Activated T-helper 1 cell treated with anti-CD3 and anti-CD28 coated beads, Interleukin-12 subunit alpha, Interleukin-12 subunit beta, Interleukin-2, Interleukin-4 antibody, amounts not matched to agents 30 ng/mL and 10 ng/mL and 1 ng/mL, durations not matched to agents 14 hours and 24 hours and 36 hours (primary cell): ENCODE measurements at regions not wholly inside any gene's neighbourhood (a gene's known extent, or its start where the extent isn't known, plus 50 kb on each side); places are given as distances from the start of the nearest gene placed in this dataset.
"Not testable (repeated sequence)": the region's sequence is repeated elsewhere in the genome, so short reads cannot be mapped to it uniquely, and the experiment has no call there.

Source experiments
- DNase-seq: peaks from one replicate; pipeline ENCODE4 v3.0.0; 2021; ENCODE audit warnings: low spot score
- H3K27ac Mint-ChIP-seq: one replicate; pipeline ENCODE4 v1.8.0; 2021; ENCODE audit warnings: mild to moderate bottlenecking, mixed read lengths
- H3K27me3 Mint-ChIP-seq: one replicate; pipeline ENCODE4 v1.8.0; 2022; ENCODE audit warnings: mild to moderate bottlenecking, moderate library complexity, mixed read lengths; ENCODE audit not compliant: insufficient read depth
- H3K36me3 Mint-ChIP-seq: one replicate; pipeline ENCODE4 v1.8.0; 2021; ENCODE audit warnings: low read depth, mixed read lengths
- H3K4me1 Mint-ChIP-seq: one replicate; pipeline ENCODE4 v1.8.0; 2021; ENCODE audit warnings: low read depth, mixed read lengths
- H3K4me3 Mint-ChIP-seq: one replicate; pipeline ENCODE4 v1.8.0; 2021; ENCODE audit warnings: mild to moderate bottlenecking, moderate library complexity, mixed read lengths
- H3K9me3 Mint-ChIP-seq: one replicate; pipeline ENCODE4 v1.8.0; 2021; ENCODE audit warnings: mixed read lengths
- intact Hi-C: fragments of 100-400 bp; cut with micrococcal nuclease; formaldehyde crosslinking; loops from one replicate; pipeline ENCODE4 v1.15.1; 2024

GRCh38 chr2:117336496-117336895, 478.0 kb upstream of the DDX18 start:
- H3K4me3 Mint-ChIP-seq = no peak overlapping the region

GRCh38 chr2:117337981-117338380, 476.5 kb upstream of the DDX18 start:
- H3K4me3 Mint-ChIP-seq, intact Hi-C loops, H3K27me3 Mint-ChIP-seq, H3K27ac Mint-ChIP-seq, DNase-seq, H3K4me1 Mint-ChIP-seq, H3K36me3 Mint-ChIP-seq: not testable (repeated sequence)
- peaks cover 11% of the 10 kb centered on the region for H3K9me3 Mint-ChIP-seq

More at GRCh38 chr2:117336496-117336895, 478.0 kb upstream of the DDX18 start:
- Mint-ChIP-seq H3K27me3 (no peaks in the 10 kb centered on the region), H3K36me3 (no peaks in the 10 kb centered on the region), H3K4me1 (no peaks in the 10 kb centered on the region), H3K27ac (no peak overlapping the region), H3K9me3 (peaks cover 7% of the 10 kb centered on the region)
- no peak for DNase-seq
- intact Hi-C loops = no loop called here

GRCh38 chr2:117339980-117340379, 474.5 kb upstream of the DDX18 start:
- intact Hi-C loops = no loop called here
- Mint-ChIP-seq H3K36me3 (no peaks in the 10 kb centered on the region), H3K4me3 (no peak overlapping the region), H3K9me3 (peaks cover 11% of the 10 kb centered on the region), H3K4me1 (no peaks in the 10 kb centered on the region), H3K27ac (no peak overlapping the region), H3K27me3 (no peaks in the 10 kb centered on the region)
- no peak for DNase-seq

GRCh38 chr2:117341690-117342089, 472.8 kb upstream of the DDX18 start:
- no peak for DNase-seq
- Mint-ChIP-seq H3K27me3 (no peaks in the 10 kb centered on the region), H3K9me3 (peaks cover 11% of the 10 kb centered on the region), H3K36me3 (no peaks in the 10 kb centered on the region), H3K27ac (no peak overlapping the region), H3K4me1 (no peaks in the 10 kb centered on the region), H3K4me3 (no peak overlapping the region)
- intact Hi-C loops = no loop called here

- no peaks in the 10 kb centered on the region for H3K4me1 Mint-ChIP-seq
- H3K4me3 Mint-ChIP-seq = no peak overlapping the region
- peaks cover 11% of the 10 kb centered on the region for H3K9me3 Mint-ChIP-seq
- intact Hi-C loops = no loop called here
- DNase-seq = no peak
- H3K27ac Mint-ChIP-seq = no peak overlapping the region
- no peaks in the 10 kb centered on the region for H3K36me3 Mint-ChIP-seq
- H3K27me3 Mint-ChIP-seq = no peaks in the 10 kb centered on the region
These were observed 472.1 kb upstream of the DDX18 start for GRCh38 chr2:117342415-117342814.

- Mint-ChIP-seq H3K27ac (no peak overlapping the region), H3K36me3 (no peaks in the 10 kb centered on the region), H3K4me3 (no peak overlapping the region), H3K4me1 (no peaks in the 10 kb centered on the region), H3K9me3 (peaks cover 10% of the 10 kb centered on the region), H3K27me3 (no peaks in the 10 kb centered on the region)
- intact Hi-C loops = no loop called here
- DNase-seq = no peak
These were observed 464.8 kb upstream of the DDX18 start for GRCh38 chr2:117349687-117350086.

GRCh38 chr2:117351396-117351795, 463.1 kb upstream of the DDX18 start:
- no peak for DNase-seq
- no peak overlapping the region for H3K4me3 Mint-ChIP-seq
- intact Hi-C loops = no loop called here
- peaks cover 10% of the 10 kb centered on the region for H3K9me3 Mint-ChIP-seq
- H3K36me3 Mint-ChIP-seq = no peaks in the 10 kb centered on the region
- no peaks in the 10 kb centered on the region for H3K27me3 Mint-ChIP-seq
- H3K4me1 Mint-ChIP-seq = no peaks in the 10 kb centered on the region
- no peak overlapping the region for H3K27ac Mint-ChIP-seq

- Mint-ChIP-seq H3K27me3 (no peaks in the 10 kb centered on the region), H3K36me3 (no peaks in the 10 kb centered on the region), H3K27ac (no peak overlapping the region), H3K4me1 (no peaks in the 10 kb centered on the region), H3K4me3 (no peak overlapping the region), H3K9me3 (no peaks in the 10 kb centered on the region)
- intact Hi-C loops = no loop called here
- no peak for DNase-seq
These were observed 455.1 kb upstream of the DDX18 start for GRCh38 chr2:117359266-117359914.

GRCh38 chr2:117360586-117360985, 453.9 kb upstream of the DDX18 start:
- Mint-ChIP-seq H3K9me3 (no peaks in the 10 kb centered on the region), H3K4me1 (no peaks in the 10 kb centered on the region), H3K27me3 (no peaks in the 10 kb centered on the region), H3K4me3 (no peak overlapping the region), H3K36me3 (no peaks in the 10 kb centered on the region), H3K27ac (no peak overlapping the region)
- intact Hi-C loops = no loop called here
- DNase-seq = no peak

GRCh38 chr2:117378653-117379052, 435.8 kb upstream of the DDX18 start:
- H3K9me3 Mint-ChIP-seq = peaks cover 4% of the 10 kb centered on the region
- H3K27me3 Mint-ChIP-seq = peaks cover 2% of the 10 kb centered on the region
- DNase-seq = no peak
- no peaks in the 10 kb centered on the region for H3K36me3 Mint-ChIP-seq
- no peaks in the 10 kb centered on the region for H3K4me1 Mint-ChIP-seq
- intact Hi-C loops = no loop called here
- no peak overlapping the region for H3K27ac Mint-ChIP-seq
- H3K4me3 Mint-ChIP-seq = no peak overlapping the region

- H3K27me3 Mint-ChIP-seq = peaks cover 2% of the 10 kb centered on the region
- no peaks in the 10 kb centered on the region for H3K4me1 Mint-ChIP-seq
- intact Hi-C loops = no loop called here
- H3K9me3 Mint-ChIP-seq = peaks cover 4% of the 10 kb centered on the region
- H3K36me3 Mint-ChIP-seq = no peaks in the 10 kb centered on the region
- H3K27ac Mint-ChIP-seq = no peak overlapping the region
- no peak for DNase-seq
- H3K4me3 Mint-ChIP-seq = no peak overlapping the region
These were observed 434.6 kb upstream of the DDX18 start for GRCh38 chr2:117379928-117380327.

GRCh38 chr2:117383997-117384396, 430.5 kb upstream of the DDX18 start:
- H3K27me3 Mint-ChIP-seq, H3K27ac Mint-ChIP-seq, H3K4me1 Mint-ChIP-seq, intact Hi-C loops, H3K36me3 Mint-ChIP-seq, H3K9me3 Mint-ChIP-seq, DNase-seq, H3K4me3 Mint-ChIP-seq: not testable (repeated sequence)

GRCh38 chr2:117396161-117396560, 418.3 kb upstream of the DDX18 start:
- intact Hi-C loops = no loop called here
- H3K4me3 Mint-ChIP-seq = no peak overlapping the region
- H3K4me1 Mint-ChIP-seq = no peaks in the 10 kb centered on the region
- H3K36me3 Mint-ChIP-seq = no peaks in the 10 kb centered on the region
- peaks cover 7% of the 10 kb centered on the region for H3K9me3 Mint-ChIP-seq
- H3K27ac Mint-ChIP-seq = no peak overlapping the region
- no peak for DNase-seq
- no peaks in the 10 kb centered on the region for H3K27me3 Mint-ChIP-seq

- H3K4me1 Mint-ChIP-seq = no peaks in the 10 kb centered on the region
- peaks cover 3% of the 10 kb centered on the region for H3K9me3 Mint-ChIP-seq
- no peaks in the 10 kb centered on the region for H3K27me3 Mint-ChIP-seq
- H3K4me3 Mint-ChIP-seq = no peak overlapping the region
- DNase-seq = no peak
- intact Hi-C loops = no loop called here
- no peak overlapping the region for H3K27ac Mint-ChIP-seq
- no peaks in the 10 kb centered on the region for H3K36me3 Mint-ChIP-seq
These were observed 412.9 kb upstream of the DDX18 start for GRCh38 chr2:117401582-117401981.
